ENCODE measurements at regions not wholly inside any gene's neighbourhood (a gene's known extent, or its start where the extent isn't known, plus 50 kb on each side); places are given as distances from the start of the nearest gene placed in this dataset.
"Not testable (repeated sequence)": the region's sequence is repeated elsewhere in the genome, so short reads cannot be mapped to it uniquely, and the experiment has no call there.

DNA sequence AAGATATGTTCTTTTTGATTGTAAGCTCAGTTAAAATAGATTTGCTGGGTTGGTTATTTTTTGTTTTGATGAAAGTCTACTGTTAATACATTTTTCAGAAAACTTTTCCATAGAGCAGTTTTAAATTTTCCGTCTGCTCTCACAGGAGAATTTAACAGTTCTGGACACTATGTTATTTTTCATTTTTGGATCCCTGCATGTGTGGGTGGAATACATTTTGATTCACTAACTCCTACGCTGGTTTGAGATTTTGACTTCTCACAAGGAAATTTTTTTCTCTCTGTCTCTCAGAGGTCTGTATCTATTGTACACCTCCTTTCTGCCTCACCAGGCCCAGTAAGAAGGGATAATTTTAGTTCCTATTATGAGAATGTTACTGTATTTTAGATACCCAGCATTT lies 502.4 kb downstream of the CDH10 start:
- Histone ChIP-seq H3K27me3 (no peaks in the 10 kb centered on the region), H3K36me3 (0 out of 2 replicates have a peak, but pooled peaks cover 2% of the 10 kb centered on the region), H3K9me3 (no peaks in the 10 kb centered on the region), H3K4me3 (no peak overlapping the region)
- no peak for DNase-seq

DNA sequence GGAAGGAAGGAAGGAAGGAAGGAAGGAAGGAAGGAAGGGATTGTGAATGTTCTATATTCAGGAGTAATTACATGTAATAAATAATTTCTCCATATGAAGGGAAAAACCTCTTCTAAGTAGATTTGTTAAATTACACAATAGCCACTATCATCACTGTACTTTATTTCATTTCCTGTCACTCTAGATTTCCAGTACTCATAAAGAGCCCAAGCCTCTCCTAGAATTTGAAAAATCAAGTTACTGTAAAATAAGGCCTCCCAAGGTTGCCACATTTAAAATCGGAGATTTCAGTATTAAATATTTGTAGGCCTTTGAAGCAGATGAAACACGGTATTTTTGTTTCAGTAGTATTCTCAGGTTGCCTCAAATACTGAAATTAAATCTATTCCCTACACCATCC lies 499.0 kb downstream of the CDH10 start:
- no peaks in the 10 kb centered on the region for H3K36me3 ChIP-seq
- H3K4me3 ChIP-seq: no peak overlapping the region
- no peaks in the 10 kb centered on the region for H3K9me3 ChIP-seq
- H3K27me3 ChIP-seq: no peaks in the 10 kb centered on the region
- no peak for DNase-seq

DNA sequence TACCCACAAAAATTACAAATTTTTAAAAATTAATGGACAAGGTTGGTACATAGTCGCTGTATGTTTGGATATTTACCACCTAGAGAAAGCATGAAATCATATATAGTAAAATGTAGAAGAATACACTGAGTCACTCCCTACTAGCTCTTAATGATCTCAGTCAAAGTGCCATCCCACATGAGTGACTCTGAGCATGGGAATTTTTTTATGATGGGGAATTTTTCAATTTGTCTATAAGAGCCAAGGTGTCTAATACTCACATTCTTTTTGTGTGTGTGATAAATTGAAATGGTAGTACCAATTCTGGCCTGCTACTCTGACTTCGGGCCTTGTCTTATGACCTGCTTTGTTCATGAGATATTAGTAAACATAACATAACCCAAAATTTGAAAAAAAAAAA lies 483.2 kb downstream of the CDH10 start:
- H3K27me3 ChIP-seq: no peaks in the 10 kb centered on the region
- peak; percentile 19 for DNase-seq
- peaks cover 9% of the 10 kb centered on the region for H3K9me3 ChIP-seq
- no peaks in the 10 kb centered on the region for H3K36me3 ChIP-seq
- no peak overlapping the region for H3K4me3 ChIP-seq

DNA sequence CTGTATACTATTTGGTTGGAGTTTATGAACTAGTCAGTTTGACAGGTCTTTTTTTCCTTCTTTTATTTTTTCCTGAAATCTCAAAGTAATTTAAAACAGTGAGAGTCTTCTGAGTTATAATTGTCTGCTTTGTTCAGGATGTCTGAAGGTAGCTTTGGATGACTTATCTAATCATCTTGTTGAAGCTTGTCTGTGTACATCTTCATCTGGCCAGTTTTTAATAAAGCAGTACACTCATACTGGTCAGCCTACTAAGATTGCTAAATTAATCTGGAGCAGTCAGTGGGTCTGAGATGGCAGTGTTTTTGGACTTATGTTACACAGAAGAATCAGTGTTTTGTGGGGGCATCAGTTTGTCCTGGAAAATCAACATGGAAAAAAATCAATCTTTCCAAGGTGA lies 482.4 kb downstream of the CDH10 start:
- no peak for DNase-seq
- peaks cover 4% of the 10 kb centered on the region for H3K9me3 ChIP-seq
- no peak overlapping the region for H3K4me3 ChIP-seq
- no peaks in the 10 kb centered on the region for H3K36me3 ChIP-seq
- H3K27me3 ChIP-seq: no peaks in the 10 kb centered on the region

DNA sequence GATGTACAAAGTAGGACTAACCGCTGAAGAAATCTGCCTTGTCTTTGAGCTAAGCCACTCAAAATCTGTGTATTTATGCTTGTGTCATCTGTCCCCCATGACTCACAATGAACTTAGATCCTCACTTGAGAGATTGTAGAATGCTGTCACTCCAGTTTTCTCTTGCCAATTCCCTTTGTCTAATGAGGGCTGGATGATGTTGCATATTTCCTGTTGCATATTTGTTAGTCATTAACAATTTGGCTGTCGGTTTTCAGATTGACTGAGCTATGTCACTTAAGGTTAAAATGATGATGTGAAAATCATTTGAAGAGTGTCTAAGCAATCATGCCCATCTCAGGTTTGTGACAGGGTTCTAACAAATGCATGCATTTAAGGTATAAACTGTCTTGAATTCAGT lies 481.7 kb downstream of the CDH10 start:
- DNase-seq: peak; percentile 2
- no peaks in the 10 kb centered on the region for H3K27me3 ChIP-seq
- no peak overlapping the region for H3K4me3 ChIP-seq
- H3K36me3 ChIP-seq: no peaks in the 10 kb centered on the region
- H3K9me3 ChIP-seq: no peaks in the 10 kb centered on the region

DNA sequence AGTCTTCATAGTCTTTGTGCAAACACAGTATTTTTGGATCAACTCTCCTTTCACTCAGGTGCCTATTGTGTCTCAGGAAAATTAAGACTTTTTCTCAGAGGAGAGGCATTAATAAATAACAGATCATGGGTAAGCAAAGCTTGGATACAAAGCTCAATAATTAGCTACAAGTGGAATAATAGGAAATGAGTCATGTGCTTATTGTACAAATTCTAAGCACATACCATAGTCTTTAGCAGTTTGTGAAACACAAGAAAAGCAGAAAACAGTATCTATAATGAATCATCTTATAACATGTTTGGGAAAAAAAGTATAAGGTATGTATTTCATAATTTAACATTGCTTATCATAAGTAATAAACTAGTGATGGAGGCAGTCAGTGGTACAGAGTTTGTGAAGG lies 477.0 kb downstream of the CDH10 start:
- H3K4me3 ChIP-seq: no peak overlapping the region
- H3K36me3 ChIP-seq: no peaks in the 10 kb centered on the region
- DNase-seq: no peak
- H3K27me3 ChIP-seq: no peaks in the 10 kb centered on the region
- H3K9me3 ChIP-seq: no peaks in the 10 kb centered on the region

DNA sequence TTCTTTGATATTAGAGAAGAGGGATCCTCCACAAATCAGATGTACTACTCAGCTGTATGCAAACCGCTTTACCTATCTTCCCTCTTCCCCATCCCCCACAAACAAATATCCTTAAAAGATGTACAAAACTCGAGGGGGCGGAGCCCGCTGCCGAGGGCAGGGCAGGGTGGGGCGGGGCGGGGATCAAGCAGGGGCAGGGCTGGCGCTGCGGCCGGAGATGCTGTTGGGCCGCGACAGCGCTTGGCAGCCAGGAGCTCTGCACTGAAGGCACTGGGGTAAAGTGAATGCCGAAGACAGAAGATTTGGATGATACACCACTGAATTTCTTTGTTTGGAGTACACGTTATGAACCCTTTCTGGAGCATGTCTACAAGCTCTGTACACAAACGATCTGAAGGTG lies 474.8 kb downstream of the CDH10 start:
- H3K36me3 ChIP-seq: no peaks in the 10 kb centered on the region
- no peaks in the 10 kb centered on the region for H3K9me3 ChIP-seq
- H3K4me3 ChIP-seq: no peak overlapping the region
- no peaks in the 10 kb centered on the region for H3K27me3 ChIP-seq
- DNase-seq: no peak

DNA sequence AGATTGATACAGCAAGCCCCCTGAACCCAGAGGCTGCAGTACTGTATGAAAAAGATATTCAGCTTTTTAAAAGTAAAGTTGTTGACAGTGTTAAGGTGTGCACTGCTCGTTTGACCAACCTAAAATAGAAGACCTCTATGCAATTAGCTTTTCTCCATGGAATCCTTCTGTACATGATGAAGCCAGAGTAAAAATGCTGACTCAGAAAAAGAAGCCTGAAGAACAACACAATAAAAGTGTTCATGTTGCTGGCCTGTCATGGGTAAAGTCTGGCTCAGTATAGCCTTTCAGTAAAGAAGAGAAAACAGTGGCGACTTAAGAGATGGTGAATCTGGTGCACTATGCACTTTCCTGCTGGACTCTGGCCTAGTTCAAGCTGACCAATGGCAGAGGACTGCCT lies 473.8 kb downstream of the CDH10 start:
- H3K4me3 ChIP-seq, H3K9me3 ChIP-seq, H3K36me3 ChIP-seq, H3K27me3 ChIP-seq, DNase-seq: not testable (repeated sequence)

DNA sequence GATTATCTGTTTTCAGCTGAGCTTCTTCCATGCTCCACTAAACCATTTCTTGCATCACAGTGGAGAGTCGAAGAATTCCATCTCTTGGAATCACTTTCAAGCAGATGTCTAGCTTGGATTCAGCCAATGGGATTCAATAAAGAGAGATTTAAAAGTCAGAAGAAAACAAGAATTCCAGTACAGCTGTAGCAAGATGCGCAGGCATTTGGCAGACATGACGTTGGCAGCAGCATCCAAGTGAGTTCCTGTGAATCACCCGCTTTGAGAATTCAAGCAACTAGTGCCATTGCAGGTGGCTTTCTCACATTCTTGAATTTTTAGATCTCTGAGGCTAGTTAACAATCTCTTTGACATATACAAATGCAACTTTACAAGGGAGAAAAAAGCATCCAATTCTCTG lies 467.0 kb downstream of the CDH10 start:
- Histone ChIP-seq H3K36me3 (no peaks in the 10 kb centered on the region), H3K4me3 (no peak overlapping the region), H3K27me3 (no peaks in the 10 kb centered on the region), H3K9me3 (no peaks in the 10 kb centered on the region)
- peak; percentile 70 for DNase-seq

DNA sequence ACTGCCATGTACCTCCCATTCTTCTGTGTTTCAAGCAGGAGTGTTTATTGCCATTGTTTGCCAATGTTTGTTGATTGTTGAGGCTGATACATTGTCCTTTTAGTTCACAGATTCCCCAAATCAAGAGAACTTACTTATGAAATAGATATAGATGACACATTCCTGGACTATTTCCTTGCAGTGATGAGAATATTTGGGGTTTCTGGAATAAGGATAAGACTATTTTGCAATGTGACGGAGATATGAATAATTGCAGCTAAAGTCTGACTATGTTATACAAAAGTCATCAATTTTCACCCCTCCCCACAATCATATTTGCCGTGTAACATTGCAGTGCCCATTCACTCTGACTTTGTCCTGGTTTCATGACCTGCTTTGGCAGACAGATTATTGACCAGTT lies 460.8 kb downstream of the CDH10 start:
- Histone ChIP-seq H3K4me3 (no peak overlapping the region), H3K9me3 (no peaks in the 10 kb centered on the region; the same call in 1 of the 2 replicates), H3K27me3 (no peaks in the 10 kb centered on the region), H3K36me3 (no peaks in the 10 kb centered on the region)
- DNase-seq: no peak

DNA sequence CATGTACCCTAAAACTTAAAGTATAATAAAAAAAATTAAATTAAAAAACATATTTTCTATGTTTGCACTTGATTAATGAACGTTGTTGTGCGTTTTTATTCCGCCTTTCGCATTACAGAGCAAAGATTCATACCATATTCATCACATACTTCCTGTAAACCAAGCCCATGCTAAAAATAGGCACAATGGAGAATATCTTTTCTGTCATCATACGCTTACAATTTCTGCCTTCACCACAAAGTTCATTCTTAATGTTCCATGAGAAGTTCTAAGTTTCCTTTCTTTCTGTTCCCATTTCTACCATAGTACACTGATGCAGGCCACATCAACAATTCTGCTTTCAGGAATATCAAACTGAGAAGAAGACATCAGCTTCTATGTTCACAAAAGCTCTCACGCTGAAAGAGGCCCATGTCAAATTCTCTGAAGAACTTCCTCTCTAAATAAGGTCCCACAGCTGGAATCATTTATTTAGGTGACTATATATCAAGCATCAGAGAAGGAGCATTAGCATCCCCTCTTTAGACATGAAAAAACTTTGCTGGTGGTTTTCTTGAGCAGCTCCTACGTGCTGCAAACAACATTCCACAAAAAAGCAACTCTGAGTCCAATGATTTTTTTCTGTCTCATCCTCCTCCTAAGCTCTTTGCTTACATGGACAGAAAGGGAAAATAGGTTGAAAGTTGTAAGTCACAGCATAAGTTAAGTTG lies 456.4 kb downstream of the CDH10 start:
- Histone ChIP-seq H3K9me3 (no peaks in the 10 kb centered on the region; the same call in 1 of the 2 replicates), H3K4me3 (no peak overlapping the region)

DNA sequence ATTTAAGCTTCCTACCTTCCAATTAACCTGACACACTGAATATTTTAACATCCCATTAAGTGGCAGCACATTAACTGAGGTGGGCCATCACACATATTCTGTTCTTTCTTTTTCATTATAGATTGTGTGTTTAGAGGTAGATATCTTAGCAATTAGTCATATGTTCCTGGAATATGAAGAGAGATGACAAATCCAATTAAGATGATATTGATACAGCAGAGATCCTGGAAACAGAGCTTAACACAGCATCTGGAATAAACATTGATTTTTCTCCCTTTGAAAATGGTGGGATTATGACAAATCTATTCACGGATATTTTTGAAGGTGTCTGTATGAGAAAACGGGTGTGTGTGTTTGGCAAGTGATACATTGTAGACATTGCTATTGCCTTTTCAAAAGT lies 448.0 kb downstream of the CDH10 start:
- H3K4me3 ChIP-seq: no peak overlapping the region
- H3K36me3 ChIP-seq: no peaks in the 10 kb centered on the region
- H3K27me3 ChIP-seq: no peaks in the 10 kb centered on the region
- DNase-seq: no peak
- H3K9me3 ChIP-seq: peaks cover 6% of the 10 kb centered on the region

More for the DNA sequence above, 456.4 kb downstream of the CDH10 start:
- no peak for DNase-seq
- Histone ChIP-seq H3K36me3 (no peaks in the 10 kb centered on the region), H3K27me3 (no peaks in the 10 kb centered on the region)

DNA sequence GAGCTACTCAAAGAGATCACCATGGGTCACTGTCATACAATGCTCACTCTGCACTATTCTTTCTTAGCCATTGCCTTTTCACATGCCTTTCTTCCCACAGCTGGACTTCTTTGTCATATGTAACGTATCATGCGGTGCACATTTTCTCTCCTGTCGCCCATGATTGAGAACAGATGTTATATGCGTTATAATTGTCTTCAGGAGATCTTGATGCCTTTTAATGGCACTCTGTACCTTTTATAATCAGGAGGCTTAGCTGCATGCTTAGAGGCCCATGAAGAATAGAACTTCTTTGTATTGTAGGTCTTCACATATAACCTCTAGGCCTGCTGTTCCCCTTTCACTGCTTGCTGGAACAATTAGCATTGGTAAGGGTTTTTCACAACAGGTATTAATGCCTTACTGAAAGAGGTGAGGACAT lies 436.1 kb downstream of the CDH10 start:
- no peak for DNase-seq
- Histone ChIP-seq H3K27me3 (no peaks in the 10 kb centered on the region), H3K9me3 (no peaks in the 10 kb centered on the region), H3K4me3 (no peak overlapping the region), H3K36me3 (no peaks in the 10 kb centered on the region)

DNA sequence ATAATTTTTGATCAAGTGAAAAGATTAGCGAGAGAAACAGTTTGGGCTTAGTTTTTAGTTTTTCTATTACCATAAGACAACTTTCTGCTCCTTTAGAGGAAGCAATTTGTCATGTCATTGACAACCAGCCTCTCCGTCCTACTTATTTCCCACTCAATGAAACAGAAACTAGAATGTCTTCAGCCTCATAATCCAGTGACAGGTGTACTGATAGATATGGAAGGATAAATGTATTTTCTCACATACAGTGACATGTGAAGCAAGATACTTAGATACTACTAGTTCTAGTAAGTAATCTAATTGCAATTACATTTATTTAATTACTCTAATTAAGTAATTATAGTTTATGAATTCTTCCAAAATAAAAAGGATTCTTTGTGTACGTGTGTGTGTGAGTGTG lies 429.7 kb downstream of the CDH10 start:
- Histone ChIP-seq H3K9me3 (peaks cover under 1% of the 10 kb centered on the region), H3K27me3 (no peaks in the 10 kb centered on the region), H3K36me3 (no peaks in the 10 kb centered on the region), H3K4me3 (no peak overlapping the region)
- DNase-seq: no peak

DNA sequence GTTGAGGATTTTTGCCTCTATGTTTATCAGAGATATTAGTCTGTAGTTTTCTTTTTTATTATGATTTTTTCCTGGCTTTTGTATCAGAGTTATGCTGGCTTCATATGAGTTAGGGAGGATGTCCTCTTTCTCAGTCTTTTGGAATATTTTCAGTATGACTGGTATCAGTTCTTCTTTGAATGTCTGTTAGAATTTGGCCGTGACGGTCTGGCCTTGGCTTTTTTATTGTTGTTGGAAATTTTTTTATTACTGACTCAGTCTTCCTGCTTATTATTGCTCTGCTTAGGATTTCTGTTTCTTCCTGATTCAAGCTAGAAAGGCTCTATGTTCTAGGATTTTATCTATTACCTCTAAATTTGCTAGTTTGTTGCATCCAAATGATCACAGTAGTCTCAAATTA lies 421.9 kb downstream of the CDH10 start:
- no peaks in the 10 kb centered on the region for H3K36me3 ChIP-seq
- DNase-seq: peak; percentile 63
- peaks cover 17% of the 10 kb centered on the region for H3K9me3 ChIP-seq
- no peaks in the 10 kb centered on the region for H3K27me3 ChIP-seq
- H3K4me3 ChIP-seq: no peak overlapping the region

DNA sequence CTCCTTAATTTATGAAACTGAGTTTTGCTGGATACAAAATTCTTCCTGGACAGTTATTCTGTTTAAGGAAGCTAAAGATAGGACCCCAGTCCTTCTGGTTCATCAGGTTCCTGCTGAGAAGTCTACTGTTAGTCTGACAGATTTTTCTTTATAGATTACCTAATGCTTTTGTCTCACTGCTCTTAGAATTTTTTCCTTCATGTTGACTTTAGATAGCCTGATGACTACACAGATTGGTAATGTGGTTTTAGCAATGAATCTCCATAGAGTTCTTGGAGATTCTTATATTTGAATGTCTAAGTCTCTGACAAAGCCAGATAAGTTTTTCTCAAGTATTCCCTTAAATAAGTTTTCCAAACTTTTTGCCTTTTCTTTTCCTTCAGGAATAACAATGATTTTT lies 419.7 kb downstream of the CDH10 start:
- no peaks in the 10 kb centered on the region for H3K36me3 ChIP-seq
- no peak overlapping the region for H3K4me3 ChIP-seq
- no peaks in the 10 kb centered on the region for H3K27me3 ChIP-seq
- H3K9me3 ChIP-seq: peaks cover 17% of the 10 kb centered on the region
- DNase-seq: no peak

DNA sequence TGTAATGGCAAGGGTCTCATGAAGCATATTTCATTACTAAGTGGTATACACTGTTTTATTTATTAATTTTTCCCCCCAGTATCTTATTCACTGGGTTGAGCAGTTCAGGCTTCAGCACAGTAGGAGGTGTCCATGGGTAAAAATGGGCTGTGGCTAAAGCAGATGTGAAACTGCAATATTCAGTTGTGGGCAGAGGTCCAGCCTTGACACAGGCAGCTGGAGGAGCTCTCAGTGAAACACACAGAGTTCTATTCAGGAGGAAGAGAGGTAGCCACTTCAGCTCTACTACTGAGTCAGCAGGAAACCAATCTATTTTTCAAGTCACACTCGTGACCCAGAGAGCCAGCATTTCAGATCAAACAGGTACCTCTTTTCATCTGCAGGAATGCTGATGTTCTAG lies 418.3 kb downstream of the CDH10 start:
- no peak for DNase-seq
- Histone ChIP-seq H3K27me3 (no peaks in the 10 kb centered on the region), H3K9me3 (peaks cover 9% of the 10 kb centered on the region), H3K36me3 (no peaks in the 10 kb centered on the region), H3K4me3 (no peak overlapping the region)

DNA sequence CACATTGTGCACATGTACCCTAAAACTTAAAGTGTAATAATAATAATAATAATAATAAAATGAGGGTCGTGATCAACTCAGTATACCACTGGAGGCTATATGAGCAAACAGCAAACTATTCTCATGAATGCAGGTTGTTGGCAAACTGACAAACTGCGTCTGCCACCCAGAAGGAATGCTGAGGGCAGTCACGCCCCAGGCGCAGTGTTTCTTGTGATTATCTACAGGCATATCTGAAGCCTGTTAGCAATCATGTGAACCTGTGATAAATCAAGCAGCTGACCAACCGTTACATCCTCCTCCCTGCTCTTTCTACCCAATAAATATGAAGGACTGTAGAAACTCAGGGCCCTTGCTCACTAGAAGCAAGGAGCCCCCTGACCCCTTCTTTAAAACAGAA lies 416.9 kb downstream of the CDH10 start:
- not testable (repeated sequence) for H3K9me3 ChIP-seq, H3K4me3 ChIP-seq, DNase-seq, H3K36me3 ChIP-seq, H3K27me3 ChIP-seq

DNA sequence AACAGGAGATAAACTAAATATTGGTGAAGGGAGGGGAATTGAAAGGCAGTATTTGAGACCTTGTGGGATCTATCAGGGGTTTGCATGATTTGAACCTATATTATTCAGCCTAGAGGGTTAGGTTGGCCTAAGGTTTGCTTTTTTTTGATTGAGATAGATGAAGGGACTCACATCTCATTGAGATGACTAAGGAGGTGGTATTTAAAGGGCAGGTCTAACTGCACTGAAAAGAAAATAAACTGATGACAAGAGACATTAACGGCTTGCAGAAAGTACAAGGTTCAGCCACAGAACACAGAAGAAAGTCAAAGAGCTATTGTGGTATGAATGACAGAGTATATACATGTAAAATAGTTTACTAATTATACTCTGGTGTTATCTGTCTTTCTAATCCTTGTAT lies 412.7 kb downstream of the CDH10 start:
- Histone ChIP-seq H3K27me3 (no peaks in the 10 kb centered on the region), H3K4me3 (no peak overlapping the region), H3K9me3 (no peaks in the 10 kb centered on the region), H3K36me3 (no peaks in the 10 kb centered on the region)
- no peak for DNase-seq

Data from MG63 (cell line).